B cell (primary cell): ENCODE measurements at regions not wholly inside any gene's neighbourhood (a gene's known extent, or its start where the extent isn't known, plus 50 kb on each side); places are given as distances from the start of the nearest gene placed in this dataset.
"Not testable (repeated sequence)": the region's sequence is repeated elsewhere in the genome, so short reads cannot be mapped to it uniquely, and the experiment has no call there.

ENCODE experiments used
- EZH2 ChIP-seq: IDR thresholded peaks from 2 replicates; pipeline ENCODE4 v1.6.1; 2012; ENCODE audit warnings: borderline replicate concordance, low read depth, mild to moderate bottlenecking, moderate library complexity, low read length; ENCODE audit not compliant: insufficient read depth, poor library complexity, severe bottlenecking
- TF ChIP-seq, protein P1 (sequence below): fragments of 200-600 bp; IDR thresholded peaks from one replicate; pipeline ENCODE4 v1.8.0; 2022; ENCODE audit warnings: antibody characterized with exemption, mild to moderate bottlenecking

DNA sequence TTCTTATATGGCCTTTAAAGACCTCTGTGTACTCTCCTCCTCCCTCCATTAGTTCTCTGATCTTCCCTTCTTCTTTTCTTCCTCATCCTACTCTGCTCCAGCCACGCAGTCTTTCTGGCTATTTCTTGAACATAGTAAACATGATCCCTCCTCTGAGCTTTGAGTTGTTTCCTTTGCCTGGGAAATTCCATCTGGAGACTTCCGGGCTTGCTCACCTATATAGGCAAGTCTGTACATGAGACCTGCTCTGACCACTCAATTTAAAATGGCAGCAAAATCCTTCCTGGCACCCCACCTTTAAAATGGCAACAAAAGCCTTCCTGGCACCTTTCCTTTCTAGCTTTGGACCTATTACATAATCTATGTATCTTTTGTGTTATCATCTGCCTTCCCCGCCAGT, 94.4 kb downstream of the SPDYE17 start:
- TF ChIP-seq, protein P1, sequence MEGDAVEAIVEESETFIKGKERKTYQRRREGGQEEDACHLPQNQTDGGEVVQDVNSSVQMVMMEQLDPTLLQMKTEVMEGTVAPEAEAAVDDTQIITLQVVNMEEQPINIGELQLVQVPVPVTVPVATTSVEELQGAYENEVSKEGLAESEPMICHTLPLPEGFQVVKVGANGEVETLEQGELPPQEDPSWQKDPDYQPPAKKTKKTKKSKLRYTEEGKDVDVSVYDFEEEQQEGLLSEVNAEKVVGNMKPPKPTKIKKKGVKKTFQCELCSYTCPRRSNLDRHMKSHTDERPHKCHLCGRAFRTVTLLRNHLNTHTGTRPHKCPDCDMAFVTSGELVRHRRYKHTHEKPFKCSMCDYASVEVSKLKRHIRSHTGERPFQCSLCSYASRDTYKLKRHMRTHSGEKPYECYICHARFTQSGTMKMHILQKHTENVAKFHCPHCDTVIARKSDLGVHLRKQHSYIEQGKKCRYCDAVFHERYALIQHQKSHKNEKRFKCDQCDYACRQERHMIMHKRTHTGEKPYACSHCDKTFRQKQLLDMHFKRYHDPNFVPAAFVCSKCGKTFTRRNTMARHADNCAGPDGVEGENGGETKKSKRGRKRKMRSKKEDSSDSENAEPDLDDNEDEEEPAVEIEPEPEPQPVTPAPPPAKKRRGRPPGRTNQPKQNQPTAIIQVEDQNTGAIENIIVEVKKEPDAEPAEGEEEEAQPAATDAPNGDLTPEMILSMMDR: not testable (repeated sequence)
- not testable (repeated sequence) for TF ChIP-seq EZH2
